CD14-positive monocyte (primary cell): ENCODE measurements at regions not wholly inside any gene's neighbourhood (a gene's known extent, or its start where the extent isn't known, plus 50 kb on each side); places are given as distances from the start of the nearest gene placed in this dataset.

Experiments used
- DNase-seq, 3 donors: peaks; one replicate each; pipeline ENCODE4 v3.0.0-alpha.2; 2011 to 2022
- H2AFZ ChIP-seq: 2 replicates; pipeline ENCODE4 v1.6.0; 2012; ENCODE audit warnings: mild to moderate bottlenecking, low read depth, low read length, inconsistent platforms; ENCODE audit not compliant: insufficient read depth, poor library complexity, severe bottlenecking
- H3K27ac ChIP-seq, 2 donors: 1 replicate in 1 of 2; 2 replicates in 1 of 2; pipeline ENCODE4 v1.5.1; 2012 to 2013; ENCODE audit warnings: low read length in 2 of 2, control low read depth in 1 of 2, inconsistent platforms in 1 of 2, low read depth in 1 of 2, mild to moderate bottlenecking in 1 of 2
- H3K27me3 ChIP-seq, 2 donors: one replicate each; pipeline versions ENCODE4 v1.6.0 to v1.6.1; 2011 to 2013; ENCODE audit warnings: low read length in 2 of 2; ENCODE audit not compliant: control insufficient read depth in 2 of 2, insufficient read depth in 2 of 2
- H3K36me3 ChIP-seq, 2 donors: replicated peaks in 1 of 2; 1 replicate in 1 of 2; 2 replicates in 1 of 2; pipeline versions ENCODE4 v1.5.1 to v1.6.1; 2012 to 2013; ENCODE audit warnings: low read length in 2 of 2, control low read depth in 1 of 2, inconsistent platforms in 1 of 2, mild to moderate bottlenecking in 1 of 2; ENCODE audit not compliant: insufficient read depth in 2 of 2, control insufficient read depth in 1 of 2
- H3K4me1 ChIP-seq, 2 donors: 1 replicate in 1 of 2; 2 replicates in 1 of 2; pipeline versions ENCODE4 v1.5.1 to v1.6.1; 2012 to 2013; ENCODE audit warnings: low read length in 2 of 2, control low read depth in 1 of 2, inconsistent platforms in 1 of 2, mild to moderate bottlenecking in 1 of 2, moderate library complexity in 1 of 2; ENCODE audit not compliant: insufficient read depth in 2 of 2, control insufficient read depth in 1 of 2
- H3K4me2 ChIP-seq: replicated peaks from 2 replicates; pipeline ENCODE3; 2012; ENCODE audit warnings: low read length, moderate library complexity, mild to moderate bottlenecking; ENCODE audit not compliant: poor library complexity, severe bottlenecking; ENCODE audit errors: extremely low read depth
- H3K4me3 ChIP-seq, 3 experiments: fragments of 200-600 bp in 1 of 3; sonication (generic) in 1 of 3; replicated peaks in 1 of 3; 1 replicate in 2 of 3; 2 replicates in 1 of 3; pipeline ENCODE4 v1.5.1; 2011 to 2013; ENCODE audit warnings: low read length in 3 of 3, mild to moderate bottlenecking in 3 of 3, control low read depth in 2 of 3, low read depth in 2 of 3, inconsistent platforms in 1 of 3, moderate library complexity in 1 of 3
- H3K79me2 ChIP-seq: 2 replicates; pipeline ENCODE4 v1.6.0; 2012; ENCODE audit warnings: mild to moderate bottlenecking, control low read depth, inconsistent platforms, low read length, moderate library complexity; ENCODE audit not compliant: insufficient read depth
- H3K9ac ChIP-seq: 2 replicates; pipeline ENCODE4 v1.6.0; 2017; ENCODE audit warnings: low read length, mild to moderate bottlenecking; ENCODE audit not compliant: insufficient read depth, poor library complexity, severe bottlenecking
- H3K9me3 ChIP-seq, 2 donors: replicated peaks in 1 of 2; 1 replicate in 1 of 2; 2 replicates in 1 of 2; pipeline versions ENCODE4 v1.5.1 to v1.6.1; 2012 to 2013; ENCODE audit warnings: low read length in 2 of 2, control low read depth in 1 of 2; ENCODE audit not compliant: control insufficient read depth in 1 of 2, insufficient read depth in 1 of 2
- H4K20me1 ChIP-seq: 2 replicates; pipeline ENCODE4 v1.6.0; 2012; ENCODE audit warnings: mild to moderate bottlenecking, low read length, control low read depth, moderate library complexity; ENCODE audit not compliant: insufficient read depth
- H3K27ac Mint-ChIP-seq, 7 donors: one replicate each; pipeline ENCODE4 v1.8.0; 2020; ENCODE audit warnings: mild to moderate bottlenecking in 7 of 7, mixed read lengths in 7 of 7, moderate library complexity in 6 of 7, inconsistent platforms in 2 of 7
- H3K27me3 Mint-ChIP-seq, 3 donors: one replicate each; pipeline ENCODE4 v1.8.0; 2021 to 2022; ENCODE audit warnings: low read depth in 3 of 3, mild to moderate bottlenecking in 3 of 3, mixed read lengths in 3 of 3, moderate library complexity in 3 of 3, inconsistent platforms in 1 of 3
- H3K36me3 Mint-ChIP-seq, 2 donors: one replicate each; pipeline ENCODE4 v1.8.0; 2020; ENCODE audit warnings: mixed read lengths in 2 of 2, inconsistent platforms in 1 of 2, mild to moderate bottlenecking in 1 of 2
- H3K4me1 Mint-ChIP-seq: one replicate; pipeline ENCODE4 v1.8.0; 2020; ENCODE audit warnings: mild to moderate bottlenecking, mixed read lengths
- H3K4me3 Mint-ChIP-seq, 2 donors: one replicate each; pipeline ENCODE4 v1.8.0; 2020; ENCODE audit warnings: mild to moderate bottlenecking in 2 of 2, mixed read lengths in 2 of 2, moderate library complexity in 1 of 2
- H3K9me3 Mint-ChIP-seq, 7 donors: one replicate each; pipeline ENCODE4 v1.8.0; 2020 to 2022; ENCODE audit warnings: mixed read lengths in 7 of 7, mild to moderate bottlenecking in 6 of 7, moderate library complexity in 6 of 7, inconsistent platforms in 2 of 7
- CTCF ChIP-seq: fragments of 200-600 bp; IDR thresholded peaks from one replicate; pipeline ENCODE4 v1.8.0; 2022; ENCODE audit warnings: antibody characterized with exemption, mild to moderate bottlenecking
- WGBS: methylation state at CpG from one replicate; pipeline ENCODE4 v1.1.5; 2013; ENCODE audit warnings: missing lambda C conversion rate; ENCODE audit not compliant: insufficient coverage; 5-methylcytosine and 5-hydroxymethylcytosine counted together
- intact Hi-C, 2 donors: fragments of 100-400 bp; cut with micrococcal nuclease; formaldehyde crosslinking; loops; one replicate each; pipeline versions ENCODE4 v1.15.0 to v1.15.1; 2023

- no peak for TF ChIP-seq CTCF
- H3K4me3 ChIP-seq: no peak overlapping the region
- H3K9ac ChIP-seq: no peak overlapping the region
- H3K36me3 ChIP-seq: no peaks in the 10 kb centered on the region
- peak overlapping the region in 1 of 2 donors; percentile 8 for H3K27ac ChIP-seq
- H3K4me1 ChIP-seq: peaks cover 62 to 73% of the 10 kb centered on the region in 2 donors
- H3K9me3 Mint-ChIP-seq: peaks cover 0 to 2% (median 0%) of the 10 kb centered on the region in 7 donors
- peak overlapping the region in 4 of 7 donors; percentile 25 to 97 (median 88) for H3K27ac Mint-ChIP-seq
- H2AFZ ChIP-seq: no peak overlapping the region
- peaks cover 78% of the 10 kb centered on the region for H3K4me1 Mint-ChIP-seq
- H3K4me2 ChIP-seq: no peak overlapping the region
- no peak overlapping the region for H3K4me3 Mint-ChIP-seq
- intact Hi-C loops: loop anchor here in 1 of 2 donors (5.0 kb wide), 1 partner anchor 155 kb away; no protein-coding TSS in a partner anchor
- no peaks in the 10 kb centered on the region for H3K9me3 ChIP-seq
- 100% methylated on average over 2 of the region's 3 CpGs for WGBS
- H3K36me3 Mint-ChIP-seq: peaks cover 14 to 18% of the 10 kb centered on the region in 2 donors
- no peaks in the 10 kb centered on the region for H3K27me3 ChIP-seq
- no peaks in the 10 kb centered on the region for H4K20me1 ChIP-seq
- peaks cover 1 to 23% (median 16%) of the 10 kb centered on the region in 3 donors for H3K27me3 Mint-ChIP-seq
- peak in 2 of 3 donors; percentile 16 to 32 for DNase-seq
- H3K79me2 ChIP-seq: no peaks in the 10 kb centered on the region
Observed at GRCh38 chr2:215746887-215747615, 266.3 kb downstream of the MREG start.

GRCh38 chr2:215746226-215746886, 267.0 kb downstream of the MREG start:
- no peak overlapping the region for H3K27ac ChIP-seq
- peaks cover 80% of the 10 kb centered on the region for H3K4me1 Mint-ChIP-seq
- intact Hi-C loops: loop anchor here in 1 of 2 donors (5.0 kb wide), 1 partner anchor 156 kb away; no protein-coding TSS in a partner anchor
- no peaks in the 10 kb centered on the region for H3K27me3 ChIP-seq
- H3K27ac Mint-ChIP-seq: peak overlapping the region in 5 of 7 donors; percentile 49 to 97 (median 78)
- peaks cover 14 to 18% of the 10 kb centered on the region in 2 donors for H3K36me3 Mint-ChIP-seq
- no peaks in the 10 kb centered on the region for H3K36me3 ChIP-seq
- peak overlapping the region in 1 of 2 donors; percentile 8 for H3K4me3 Mint-ChIP-seq
- no peak overlapping the region for H2AFZ ChIP-seq
- H3K9me3 ChIP-seq: no peaks in the 10 kb centered on the region
- 56% methylated on average over 8 of the region's 9 CpGs for WGBS
- no peaks in the 10 kb centered on the region for H4K20me1 ChIP-seq
- no peak overlapping the region for H3K4me2 ChIP-seq
- no peak for TF ChIP-seq CTCF
- no peaks in the 10 kb centered on the region for H3K79me2 ChIP-seq
- peaks cover 0 to 2% (median 0%) of the 10 kb centered on the region in 7 donors for H3K9me3 Mint-ChIP-seq
- H3K27me3 Mint-ChIP-seq: peaks cover 1 to 21% (median 16%) of the 10 kb centered on the region in 3 donors
- H3K4me1 ChIP-seq: peaks cover 63 to 77% of the 10 kb centered on the region in 2 donors
- H3K4me3 ChIP-seq: no peak overlapping the region
- DNase-seq: peak in 1 of 3 donors; percentile 16
- no peak overlapping the region for H3K9ac ChIP-seq
